Fibroblast of mammary gland (primary cell): ENCODE measurements at regions not wholly inside any gene's neighbourhood (a gene's known extent, or its start where the extent isn't known, plus 50 kb on each side); places are given as distances from the start of the nearest gene placed in this dataset.

Source experiments
- DNase-seq: peaks from one replicate; pipeline ENCODE4 v3.0.0-alpha.2; 2010; ENCODE audit warnings: low read depth
- H3K4me3 ChIP-seq: 2 replicates; pipeline ENCODE4 v1.5.1; 2011; ENCODE audit warnings: low read depth, mild to moderate bottlenecking, low read length, moderate library complexity; ENCODE audit not compliant: control insufficient read depth
- TF ChIP-seq, protein P1 (sequence below): conservative IDR thresholded peaks from 2 replicates; pipeline ENCODE4 v1.5.1; 2011; ENCODE audit warnings: low read depth, low read length, inconsistent platforms; ENCODE audit not compliant: control insufficient read depth, insufficient read depth

DNA sequence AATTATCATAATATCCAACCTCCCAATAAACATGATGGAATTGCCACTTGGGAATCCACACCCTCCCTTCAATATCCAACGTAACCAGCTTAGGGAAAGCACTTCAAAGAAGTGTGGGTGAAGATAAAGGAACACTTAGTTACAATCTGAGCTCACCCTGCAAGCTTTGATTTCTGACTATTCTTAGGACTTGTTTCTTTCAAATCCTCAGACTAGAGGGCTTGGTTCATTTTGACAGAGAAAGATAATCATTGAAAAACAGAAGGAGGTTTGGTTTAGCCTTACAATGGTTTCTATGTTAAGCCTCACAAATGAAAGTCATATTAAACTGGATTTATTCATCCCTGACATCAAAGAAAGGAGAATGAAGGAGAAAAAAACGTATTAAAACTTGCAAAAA, 57.9 kb upstream of the SYT13 start:
- no peak for DNase-seq
- H3K4me3 ChIP-seq = no peak overlapping the region
- TF ChIP-seq, protein P1, sequence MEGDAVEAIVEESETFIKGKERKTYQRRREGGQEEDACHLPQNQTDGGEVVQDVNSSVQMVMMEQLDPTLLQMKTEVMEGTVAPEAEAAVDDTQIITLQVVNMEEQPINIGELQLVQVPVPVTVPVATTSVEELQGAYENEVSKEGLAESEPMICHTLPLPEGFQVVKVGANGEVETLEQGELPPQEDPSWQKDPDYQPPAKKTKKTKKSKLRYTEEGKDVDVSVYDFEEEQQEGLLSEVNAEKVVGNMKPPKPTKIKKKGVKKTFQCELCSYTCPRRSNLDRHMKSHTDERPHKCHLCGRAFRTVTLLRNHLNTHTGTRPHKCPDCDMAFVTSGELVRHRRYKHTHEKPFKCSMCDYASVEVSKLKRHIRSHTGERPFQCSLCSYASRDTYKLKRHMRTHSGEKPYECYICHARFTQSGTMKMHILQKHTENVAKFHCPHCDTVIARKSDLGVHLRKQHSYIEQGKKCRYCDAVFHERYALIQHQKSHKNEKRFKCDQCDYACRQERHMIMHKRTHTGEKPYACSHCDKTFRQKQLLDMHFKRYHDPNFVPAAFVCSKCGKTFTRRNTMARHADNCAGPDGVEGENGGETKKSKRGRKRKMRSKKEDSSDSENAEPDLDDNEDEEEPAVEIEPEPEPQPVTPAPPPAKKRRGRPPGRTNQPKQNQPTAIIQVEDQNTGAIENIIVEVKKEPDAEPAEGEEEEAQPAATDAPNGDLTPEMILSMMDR = no peak

DNA sequence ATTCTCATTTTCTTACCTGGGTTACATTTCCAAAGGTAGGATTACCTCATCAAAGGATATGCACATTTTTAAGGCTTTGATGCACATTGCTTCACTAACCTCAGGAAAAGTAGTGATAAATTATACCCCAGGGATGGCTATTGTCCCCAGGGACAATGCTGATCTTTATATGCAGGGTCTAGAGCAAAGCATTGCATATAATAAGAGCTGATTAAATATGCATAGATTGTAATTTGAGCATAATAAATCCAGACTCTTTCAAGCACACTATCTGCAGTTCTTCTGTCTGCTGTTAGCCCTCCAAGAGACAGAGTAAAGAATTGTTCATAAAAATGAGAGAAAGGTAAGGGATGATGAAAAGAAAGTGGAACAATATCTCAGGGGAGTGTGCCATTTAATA, 57.3 kb upstream of the SYT13 start:
- TF ChIP-seq, protein P1 = no peak
- H3K4me3 ChIP-seq = no peak overlapping the region
- no peak for DNase-seq

DNA sequence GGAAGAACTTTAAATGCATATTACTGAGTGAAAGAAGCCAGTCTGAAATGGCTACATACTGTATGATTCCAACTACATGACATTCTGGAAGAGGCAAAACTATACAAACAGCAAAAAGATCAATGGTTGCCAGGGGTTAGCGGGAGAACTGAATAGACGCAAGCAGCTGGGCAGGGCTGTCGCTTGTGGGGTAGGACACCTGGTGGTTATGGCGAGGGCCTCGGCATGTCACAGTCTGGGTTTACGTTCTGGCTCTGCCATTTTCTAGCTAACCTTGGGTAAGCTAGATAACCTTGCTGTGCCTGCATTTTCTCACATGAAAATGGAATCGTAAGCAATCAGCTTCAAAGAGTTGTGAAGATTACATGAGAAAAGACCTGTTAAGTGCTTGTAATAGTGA, 55.2 kb upstream of the SYT13 start:
- H3K4me3 ChIP-seq = no peak overlapping the region
- TF ChIP-seq, protein P1 = no peak
- no peak for DNase-seq

DNA sequence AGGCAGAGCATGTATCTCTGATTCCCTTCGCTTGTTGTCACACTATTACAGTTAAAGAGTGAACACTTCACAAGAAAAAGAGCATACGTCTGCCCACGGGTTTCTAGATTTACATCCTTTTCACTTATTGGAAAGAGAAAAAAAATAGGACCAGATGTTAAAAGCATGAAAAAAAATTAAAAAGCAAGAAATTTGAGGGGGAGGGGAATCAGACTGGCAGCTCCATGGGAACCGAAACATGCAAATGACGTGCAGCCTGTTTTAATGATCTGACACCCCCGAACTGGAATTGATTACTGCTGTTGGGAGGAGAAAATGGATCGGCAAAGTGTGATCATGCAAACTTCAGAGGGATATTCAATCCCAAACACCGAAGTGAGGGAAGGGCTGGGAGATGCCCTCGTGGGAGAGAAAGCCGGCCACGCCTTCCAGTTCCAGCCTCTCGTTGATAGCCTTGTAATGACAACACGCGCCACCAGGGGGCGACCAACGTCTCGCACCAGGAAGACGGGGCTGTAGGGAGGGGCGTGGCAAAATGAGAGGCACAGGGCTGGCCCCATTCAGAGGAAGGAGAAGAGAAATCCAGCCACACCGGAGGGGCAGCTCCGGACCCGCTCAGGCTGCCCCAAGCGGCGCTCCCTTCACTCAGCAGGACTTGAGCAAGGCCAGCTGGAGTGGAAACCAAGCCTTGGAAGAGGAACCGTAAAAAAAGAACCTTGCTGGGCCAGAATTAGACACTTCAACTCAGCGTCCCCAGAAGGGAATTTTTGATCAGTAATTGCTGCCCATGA, 53.8 kb upstream of the SYT13 start:
- TF ChIP-seq, protein P1 = peak; percentile 75
- no peak overlapping the region for H3K4me3 ChIP-seq

DNA sequence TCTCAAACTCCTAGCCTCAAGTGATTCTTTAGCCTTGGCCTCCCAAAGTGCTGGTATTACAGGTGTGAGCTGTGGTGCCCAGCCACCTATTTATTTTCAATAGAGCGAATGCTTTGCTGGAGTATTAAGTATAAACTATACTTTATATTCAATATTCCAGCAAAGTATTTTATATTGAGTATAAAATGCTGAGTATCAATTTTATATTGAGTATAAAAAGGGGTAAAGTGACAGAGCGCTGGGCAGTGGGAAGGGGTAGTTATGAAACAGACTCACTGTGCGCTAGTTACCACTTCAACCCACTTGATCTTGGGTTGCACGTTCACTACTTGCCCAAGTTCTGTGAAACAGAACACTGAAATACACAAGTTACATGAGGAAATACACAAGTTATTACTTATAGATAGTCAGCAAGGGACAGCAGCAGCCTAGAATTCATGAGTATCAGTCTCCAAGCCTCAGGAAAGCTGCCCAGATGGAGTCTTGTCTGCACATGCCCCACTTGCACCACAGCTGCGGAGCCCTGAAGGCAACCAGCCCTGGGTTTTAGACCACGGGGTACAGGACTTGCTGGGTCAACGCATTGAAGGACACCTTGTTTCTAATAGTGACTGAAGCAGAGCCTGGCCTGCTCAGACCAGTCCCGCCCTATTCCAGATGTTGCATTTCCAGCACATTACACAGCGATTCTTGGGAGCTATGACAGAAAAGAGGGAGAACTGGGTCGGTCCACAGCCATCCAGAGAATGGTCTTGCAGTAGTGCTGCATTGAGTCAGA, 51.6 kb upstream of the SYT13 start:
- no peak overlapping the region for H3K4me3 ChIP-seq
- no peak for DNase-seq
- TF ChIP-seq, protein P1 = no peak

More for the DNA sequence above, 53.8 kb upstream of the SYT13 start:
- peak; percentile 79 for DNase-seq

DNA sequence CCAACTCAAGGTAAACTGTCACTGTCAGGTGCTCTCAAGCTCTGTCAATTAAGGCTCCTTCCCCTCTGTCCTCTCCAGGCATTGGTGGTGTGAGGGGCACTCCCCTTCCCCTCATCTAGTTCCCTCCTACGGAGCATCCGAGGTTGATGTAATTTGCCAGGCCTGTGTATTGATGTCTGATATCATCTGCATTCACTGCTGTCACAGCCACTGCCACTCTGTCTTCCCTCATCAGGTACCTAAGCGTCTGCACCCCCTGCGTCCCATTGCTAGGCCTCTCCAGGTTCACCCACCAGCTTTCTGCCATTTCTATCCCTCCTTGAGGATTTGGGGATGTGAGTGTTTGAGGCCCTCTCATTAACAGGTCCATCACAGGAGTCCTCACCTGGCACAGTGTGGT, 50.0 kb upstream of the SYT13 start:
- TF ChIP-seq, protein P1 = no peak
- DNase-seq = no peak
- H3K4me3 ChIP-seq = no peak overlapping the region
